OCI-LY1 (cell line): ENCODE measurements at regions not wholly inside any gene's neighbourhood (a gene's known extent, or its start where the extent isn't known, plus 50 kb on each side); places are given as distances from the start of the nearest gene placed in this dataset.

ENCODE experiments used
- EZH2 ChIP-seq: fragments of 200-600 bp; sonication (generic), shearing (Covaris generic); IDR thresholded peaks from 2 replicates; pipeline ENCODE4 v1.8.0; 2017; ENCODE audit warnings: borderline replicate concordance, mixed run types, mild to moderate bottlenecking, antibody characterized with exemption, low read length, moderate library complexity, mixed read lengths
- TF ChIP-seq, protein P1 (sequence below): fragments of 200-600 bp; sonication (generic), shearing (Covaris generic); IDR thresholded peaks from 2 replicates; pipeline ENCODE4 v1.5.1; 2017; ENCODE audit warnings: mild to moderate bottlenecking, antibody characterized with exemption, low read length, moderate library complexity, mixed read lengths

- TF ChIP-seq, protein P1, sequence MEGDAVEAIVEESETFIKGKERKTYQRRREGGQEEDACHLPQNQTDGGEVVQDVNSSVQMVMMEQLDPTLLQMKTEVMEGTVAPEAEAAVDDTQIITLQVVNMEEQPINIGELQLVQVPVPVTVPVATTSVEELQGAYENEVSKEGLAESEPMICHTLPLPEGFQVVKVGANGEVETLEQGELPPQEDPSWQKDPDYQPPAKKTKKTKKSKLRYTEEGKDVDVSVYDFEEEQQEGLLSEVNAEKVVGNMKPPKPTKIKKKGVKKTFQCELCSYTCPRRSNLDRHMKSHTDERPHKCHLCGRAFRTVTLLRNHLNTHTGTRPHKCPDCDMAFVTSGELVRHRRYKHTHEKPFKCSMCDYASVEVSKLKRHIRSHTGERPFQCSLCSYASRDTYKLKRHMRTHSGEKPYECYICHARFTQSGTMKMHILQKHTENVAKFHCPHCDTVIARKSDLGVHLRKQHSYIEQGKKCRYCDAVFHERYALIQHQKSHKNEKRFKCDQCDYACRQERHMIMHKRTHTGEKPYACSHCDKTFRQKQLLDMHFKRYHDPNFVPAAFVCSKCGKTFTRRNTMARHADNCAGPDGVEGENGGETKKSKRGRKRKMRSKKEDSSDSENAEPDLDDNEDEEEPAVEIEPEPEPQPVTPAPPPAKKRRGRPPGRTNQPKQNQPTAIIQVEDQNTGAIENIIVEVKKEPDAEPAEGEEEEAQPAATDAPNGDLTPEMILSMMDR: no peak
- TF ChIP-seq EZH2: no peak
These were observed 122.1 kb downstream of the NUF2 start for GRCh38 chr1:163443863-163444262.
